Tongue (tissue), 1 donor: ENCODE measurements at regions not wholly inside any gene's neighbourhood (a gene's known extent, or its start where the extent isn't known, plus 50 kb on each side); places are given as distances from the start of the nearest gene placed in this dataset.
A peak's percentile ranks its signal among the peaks of the same experiment; 100 is the strongest.

Source experiments
- DNase-seq: peaks from one replicate; pipeline ENCODE4 v3.0.0-alpha.2; 2015

DNA sequence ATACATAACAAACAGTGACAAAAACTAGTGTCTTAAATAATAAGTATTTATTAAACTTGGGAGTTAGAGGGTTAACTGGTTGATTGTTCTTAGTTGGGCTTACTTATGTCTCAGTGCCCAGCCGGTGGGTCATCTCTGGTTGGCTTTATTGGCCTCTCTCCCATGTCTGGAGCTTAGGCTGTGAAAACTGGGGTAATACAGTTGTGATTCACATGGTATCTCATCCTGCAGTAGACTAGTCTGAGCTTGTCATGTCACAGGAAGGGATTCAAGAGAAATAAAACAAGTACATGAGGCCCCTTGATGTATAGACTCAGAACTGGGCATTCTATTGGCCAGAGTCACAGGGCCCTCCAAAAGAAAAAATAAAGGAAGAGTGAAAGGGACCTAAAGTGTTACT lies 466.4 kb upstream of the SMC2 start:
- no peak for DNase-seq

DNA sequence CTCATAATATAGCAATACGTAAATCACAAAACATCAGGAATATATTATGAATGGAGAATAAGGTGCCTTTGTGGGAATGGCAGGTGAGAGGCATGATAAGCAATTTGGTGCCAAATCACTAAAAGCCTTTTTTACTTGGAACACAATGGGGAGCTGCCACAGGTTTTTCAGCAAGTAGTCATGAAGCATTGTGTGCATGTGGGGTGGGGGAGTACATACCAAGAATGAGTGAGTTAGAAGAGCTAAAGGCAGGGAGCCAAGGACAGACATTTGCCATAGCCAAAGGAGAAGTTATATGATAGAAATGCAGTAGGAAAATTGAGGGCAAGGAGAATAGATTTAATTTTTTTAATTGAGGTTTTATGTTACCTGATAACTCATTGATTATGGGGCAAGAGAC lies 445.0 kb upstream of the SMC2 start:
- DNase-seq = no peak

DNA sequence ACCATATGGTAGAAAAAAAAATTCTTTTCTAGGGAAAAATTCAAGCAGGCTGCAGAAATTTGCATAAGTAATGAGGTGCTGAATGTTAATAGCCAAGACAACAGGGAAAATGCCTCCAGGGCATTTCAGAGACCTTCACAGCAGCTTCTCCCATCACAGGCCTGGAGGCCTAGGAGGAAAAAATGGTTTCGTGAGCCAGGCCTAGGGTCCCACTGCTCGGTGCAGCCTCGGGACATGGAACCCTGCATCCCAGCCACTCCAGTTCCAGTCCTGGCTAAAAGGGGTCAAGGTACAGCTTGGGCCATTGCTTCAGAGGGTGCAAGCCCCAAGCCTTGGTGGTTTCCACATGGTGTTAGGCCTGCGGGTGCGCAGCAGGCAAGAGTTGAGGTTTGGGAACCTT lies 436.0 kb upstream of the SMC2 start:
- DNase-seq = no peak

DNA sequence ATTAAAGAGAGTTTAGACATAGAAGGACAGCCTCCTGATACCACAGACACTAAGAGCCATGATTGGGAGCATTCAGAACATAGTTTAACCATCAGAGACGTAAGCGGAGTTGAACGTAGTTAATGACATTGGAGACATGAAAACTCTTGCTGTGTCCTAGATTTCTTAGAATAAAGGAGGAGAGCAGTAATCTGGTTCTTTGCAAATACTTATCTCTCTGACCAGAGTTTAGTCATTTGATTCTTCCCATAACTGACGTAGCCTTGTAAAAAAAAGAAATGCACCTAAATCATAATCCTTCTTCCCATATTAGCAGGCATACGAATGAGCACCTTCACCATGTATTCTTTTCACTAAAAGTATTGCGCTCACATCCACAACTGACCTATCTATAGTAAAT lies 433.3 kb upstream of the SMC2 start:
- DNase-seq = no peak

DNA sequence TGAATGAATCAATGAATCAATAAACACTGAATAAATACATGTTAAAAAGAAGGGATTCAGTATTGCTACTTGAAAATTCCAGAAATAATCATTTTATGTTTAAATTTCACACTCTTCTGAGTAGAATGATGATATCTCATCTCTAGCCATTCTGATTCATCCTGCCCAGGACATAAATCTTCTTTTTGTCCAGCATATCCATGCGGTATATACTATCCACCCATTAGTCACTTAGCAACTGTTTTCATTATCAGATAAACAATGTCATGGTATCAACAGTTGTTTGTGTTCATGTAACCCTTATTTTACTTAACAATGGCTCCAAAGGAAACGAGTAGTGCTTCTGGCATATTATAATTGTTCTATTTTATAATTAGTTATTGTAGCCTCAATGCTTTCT lies 432.4 kb upstream of the SMC2 start:
- DNase-seq = no peak

DNA sequence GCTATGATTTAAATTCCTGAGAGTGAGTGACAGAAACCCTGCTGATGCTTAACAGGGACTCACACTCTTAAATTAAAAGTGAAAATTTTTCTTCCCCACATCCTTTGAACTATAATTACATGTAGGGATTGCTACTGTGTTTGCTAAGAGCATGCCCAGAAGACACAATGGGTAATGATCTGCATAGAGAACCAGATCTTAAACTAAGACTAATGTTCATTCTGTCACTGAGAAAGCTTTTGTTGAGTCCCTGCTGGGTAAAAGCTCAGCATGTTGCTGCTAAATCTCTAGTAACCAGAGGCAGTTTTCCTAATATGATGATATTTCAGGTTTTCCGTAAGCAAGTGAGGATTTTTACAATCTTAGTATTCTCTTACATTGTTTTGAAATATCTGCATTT lies 424.8 kb upstream of the SMC2 start:
- no peak for DNase-seq

DNA sequence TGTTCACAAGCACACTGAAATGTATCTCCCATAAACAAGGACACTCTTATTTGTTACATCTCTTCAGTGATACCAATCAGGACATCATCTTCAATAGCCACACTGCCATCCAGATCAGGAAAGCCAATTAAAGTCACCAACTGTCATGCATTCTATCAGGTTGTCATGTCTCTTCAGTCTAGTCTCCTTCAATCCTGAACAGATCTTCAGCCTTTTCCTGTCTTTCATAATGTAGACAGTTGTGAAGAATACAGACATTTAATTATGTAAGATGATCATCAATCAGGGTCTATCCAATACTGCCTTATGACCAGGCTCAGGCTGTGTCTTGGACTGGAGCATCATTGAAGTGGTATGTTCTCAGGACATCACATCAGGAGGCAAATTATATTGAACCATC lies 419.8 kb upstream of the SMC2 start:
- DNase-seq = no peak

DNA sequence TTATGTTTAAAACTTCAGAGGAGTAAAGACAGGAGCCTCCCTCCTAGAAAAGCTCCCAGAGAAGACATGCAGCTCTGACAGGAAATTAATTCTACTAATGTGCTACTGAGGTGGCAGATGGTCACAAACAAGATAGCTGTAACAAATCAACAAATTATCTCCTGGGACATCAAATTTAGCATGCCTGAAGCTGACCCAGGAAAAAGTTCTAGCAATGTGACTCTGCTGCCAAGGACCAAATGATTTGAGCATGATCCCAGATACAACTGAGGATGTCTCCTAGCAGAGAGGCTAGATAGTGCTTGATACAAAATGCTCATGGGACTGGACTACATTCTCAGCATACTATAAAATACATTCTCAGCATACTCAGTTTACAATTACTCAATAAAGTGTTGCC lies 413.5 kb upstream of the SMC2 start:
- peak; percentile 15 for DNase-seq

DNA sequence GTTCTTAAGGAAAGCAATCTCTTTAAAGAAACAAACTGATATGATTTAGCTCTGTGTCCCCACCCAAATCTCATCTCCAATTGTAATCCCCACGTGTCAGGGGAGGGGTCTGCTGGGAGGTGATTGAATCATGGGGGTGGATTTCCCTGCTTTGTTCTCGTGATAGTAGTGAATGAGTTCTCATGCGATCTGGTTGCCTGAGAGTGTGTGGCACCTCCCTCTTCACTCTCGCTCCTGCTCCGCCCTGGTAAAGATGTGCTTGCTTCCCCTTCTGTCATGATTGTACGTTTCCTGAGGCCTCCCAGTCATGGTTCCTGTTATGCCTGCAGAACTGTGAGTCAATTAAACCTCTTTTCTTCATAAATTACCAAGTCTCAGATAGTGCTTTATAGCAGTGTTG lies 412.7 kb upstream of the SMC2 start:
- DNase-seq = no peak

DNA sequence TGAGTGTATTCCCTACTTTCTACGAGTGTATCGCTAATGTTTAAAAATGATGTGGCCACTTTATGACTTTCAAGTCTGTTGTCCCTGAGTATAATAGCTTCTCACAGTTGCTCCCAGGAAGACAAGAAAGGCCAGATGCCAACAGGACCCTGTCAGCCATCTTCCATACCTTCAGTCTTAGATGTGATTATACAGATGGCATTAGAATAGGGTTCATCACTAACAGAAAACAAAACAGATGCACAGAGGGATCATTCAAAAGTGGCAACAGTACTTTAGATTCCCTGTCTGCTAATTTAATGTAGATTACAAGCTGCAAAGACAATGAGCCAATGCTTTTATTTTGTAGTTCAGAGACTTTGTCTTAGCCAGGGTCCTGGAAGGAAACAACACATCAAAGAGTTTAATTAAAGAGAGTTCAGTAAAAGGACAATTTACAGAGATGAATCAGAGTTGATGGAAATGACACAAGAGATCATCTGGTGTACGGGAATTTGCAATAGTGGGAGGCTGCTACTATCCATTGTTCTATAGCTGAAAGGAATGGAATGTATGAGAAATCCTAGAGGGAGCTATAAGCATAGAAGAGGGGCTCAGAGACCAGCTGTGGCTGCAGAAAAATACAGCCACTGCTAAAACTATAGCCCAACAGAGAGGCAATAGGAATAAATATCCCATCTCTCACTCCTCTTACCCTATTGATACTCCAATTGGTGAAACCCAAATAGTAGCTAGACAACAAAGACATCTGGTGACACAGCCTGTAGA lies 393.7 kb upstream of the SMC2 start:
- no peak for DNase-seq

DNA sequence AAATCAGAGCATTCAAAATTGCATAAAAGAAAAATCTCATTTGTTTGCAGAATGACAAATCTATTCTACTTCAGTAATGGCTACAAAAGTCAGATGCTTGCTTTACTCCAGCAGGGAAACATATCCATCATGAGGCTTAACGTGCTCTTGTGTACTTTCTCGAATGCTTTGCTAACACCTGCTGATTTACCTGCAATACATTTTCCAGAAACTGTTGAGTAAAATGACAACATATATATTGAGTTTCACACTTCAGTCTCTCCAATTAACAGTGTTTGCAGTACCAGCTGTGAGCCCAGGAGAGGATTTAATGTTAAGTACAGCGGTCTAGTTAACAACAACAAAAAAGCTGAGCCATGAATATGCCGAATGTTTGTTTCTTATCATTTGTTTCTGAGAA lies 391.5 kb upstream of the SMC2 start:
- DNase-seq = no peak

DNA sequence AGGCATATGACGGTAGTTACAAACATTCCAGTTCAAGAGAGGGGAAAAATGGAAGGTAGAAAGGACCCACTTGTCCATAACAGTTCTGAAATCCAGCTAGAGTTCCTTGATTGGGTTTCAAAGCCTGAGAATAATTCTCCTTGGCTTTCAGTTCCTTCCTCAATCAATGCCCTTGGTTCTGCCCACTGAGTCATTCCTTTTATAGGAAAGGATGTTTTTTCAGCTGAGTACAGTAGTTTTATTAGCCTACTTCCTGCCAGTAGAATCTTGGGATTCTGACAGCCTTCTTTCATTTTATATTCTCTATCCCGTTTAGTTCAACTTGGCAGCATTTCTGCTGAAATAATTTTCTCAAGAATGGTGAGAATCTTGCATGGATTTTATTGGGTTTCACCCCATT lies 386.9 kb upstream of the SMC2 start:
- DNase-seq = no peak

DNA sequence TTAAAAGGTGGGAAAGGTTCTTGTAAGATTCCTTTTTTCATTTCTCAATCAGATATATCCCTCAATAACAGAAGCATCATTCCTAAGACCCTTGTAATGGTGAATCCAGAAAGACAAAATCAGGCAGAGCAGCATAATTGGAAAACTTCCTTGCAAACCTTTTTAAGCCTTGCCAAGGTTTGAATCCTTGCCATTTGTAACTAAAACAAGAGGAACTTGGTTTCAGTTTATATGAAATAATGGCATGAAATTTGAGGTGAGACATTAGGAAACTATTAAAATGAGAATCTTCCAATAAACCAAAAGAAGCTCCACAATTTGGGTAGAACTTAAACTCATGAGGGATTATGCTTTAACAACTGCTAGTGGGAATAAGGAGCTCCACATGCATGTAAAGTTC lies 384.7 kb upstream of the SMC2 start:
- peak; percentile 37 for DNase-seq

DNA sequence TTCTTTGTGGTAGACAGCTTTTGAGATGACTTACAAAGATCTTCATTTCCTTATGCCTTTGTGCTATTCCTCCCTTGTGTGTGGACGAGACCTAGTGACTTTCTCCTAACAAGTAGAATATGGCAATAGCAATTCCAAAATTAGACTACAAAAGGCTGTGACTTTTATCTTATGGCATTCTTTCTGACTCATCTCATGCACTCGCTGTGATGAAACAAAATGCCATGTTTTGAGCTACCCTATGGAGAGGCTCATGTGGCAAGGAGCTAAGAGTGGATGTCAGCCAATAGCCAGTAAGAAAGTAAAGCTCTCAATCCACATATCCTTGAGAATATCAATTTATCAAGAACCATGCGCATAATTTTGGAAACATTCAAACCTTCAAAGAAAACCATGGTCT lies 380.5 kb upstream of the SMC2 start:
- no peak for DNase-seq

DNA sequence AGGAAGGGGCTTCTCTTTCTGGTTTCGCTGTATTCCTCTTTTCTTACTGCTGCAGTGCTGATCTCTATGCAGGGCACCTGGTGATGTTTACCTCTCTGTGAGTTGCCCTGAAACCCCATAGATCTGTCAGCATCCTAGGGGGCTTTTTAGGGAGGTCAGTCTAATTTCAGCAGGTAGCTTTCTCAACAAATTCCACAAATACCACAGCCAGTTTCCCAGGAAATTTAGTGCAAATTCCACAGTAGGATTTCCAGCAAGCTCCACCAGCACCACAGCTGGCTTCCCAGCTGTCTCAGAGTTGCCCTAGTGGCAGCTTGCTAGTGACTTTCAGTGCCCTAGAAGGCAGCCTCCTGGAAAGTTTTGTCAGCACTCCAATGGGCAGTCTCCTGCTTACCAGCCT lies 379.1 kb upstream of the SMC2 start:
- DNase-seq = no peak

DNA sequence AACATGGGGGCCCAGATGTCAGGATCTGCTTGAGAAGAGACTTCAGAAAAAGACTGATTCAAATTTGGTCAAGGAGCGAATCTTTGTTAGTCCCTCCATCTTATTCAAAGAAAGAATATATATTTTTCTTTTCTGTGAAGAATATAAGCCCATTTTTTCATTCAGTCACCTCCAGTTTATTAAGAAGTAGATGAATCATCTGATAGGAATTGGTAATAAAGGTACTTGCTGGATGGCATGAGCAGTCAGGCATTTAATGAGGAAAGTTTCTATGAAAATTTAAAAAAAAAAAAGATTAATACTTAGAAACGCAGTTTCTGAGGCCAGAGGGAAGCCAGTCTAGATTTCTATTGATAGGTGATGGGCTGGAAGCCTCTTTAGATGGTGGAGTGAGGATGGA lies 373.1 kb upstream of the SMC2 start:
- no peak for DNase-seq

DNA sequence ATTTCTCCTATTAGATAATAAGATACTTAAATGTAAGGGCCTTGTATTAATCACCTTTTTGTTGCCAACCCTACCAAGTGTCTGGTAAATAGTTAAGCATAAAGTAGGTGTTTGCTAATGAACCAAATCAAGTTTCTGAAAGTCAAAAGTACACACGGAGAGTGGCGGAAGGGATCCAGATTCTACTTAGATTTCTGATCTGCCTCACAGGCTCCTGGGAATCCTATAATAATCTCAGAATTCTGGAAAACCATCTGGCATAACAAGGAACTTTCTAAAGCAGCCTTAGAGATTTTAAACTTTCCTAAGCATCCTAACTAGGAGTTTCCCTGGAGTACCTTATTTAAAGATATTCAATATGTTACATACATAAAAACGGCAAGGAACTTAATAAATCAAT lies 363.2 kb upstream of the SMC2 start:
- no peak for DNase-seq

DNA sequence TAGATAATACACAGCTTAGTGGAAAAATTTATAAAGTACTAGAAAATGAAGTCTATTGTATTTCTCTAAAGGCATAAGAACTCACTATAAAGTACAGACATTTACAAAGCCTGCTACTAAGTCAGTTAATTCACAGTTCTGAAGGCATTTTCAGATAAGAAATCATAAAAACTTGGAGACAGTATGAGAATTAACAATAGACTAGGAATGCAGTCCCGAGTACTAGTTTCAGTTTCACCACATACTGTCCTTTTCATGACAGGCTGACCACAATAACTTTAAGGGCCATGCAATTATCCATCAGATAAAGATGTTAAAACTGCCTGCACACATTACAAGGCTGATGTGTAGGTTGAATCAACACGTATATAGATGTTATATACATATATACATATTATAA lies 362.6 kb upstream of the SMC2 start:
- DNase-seq = no peak

DNA sequence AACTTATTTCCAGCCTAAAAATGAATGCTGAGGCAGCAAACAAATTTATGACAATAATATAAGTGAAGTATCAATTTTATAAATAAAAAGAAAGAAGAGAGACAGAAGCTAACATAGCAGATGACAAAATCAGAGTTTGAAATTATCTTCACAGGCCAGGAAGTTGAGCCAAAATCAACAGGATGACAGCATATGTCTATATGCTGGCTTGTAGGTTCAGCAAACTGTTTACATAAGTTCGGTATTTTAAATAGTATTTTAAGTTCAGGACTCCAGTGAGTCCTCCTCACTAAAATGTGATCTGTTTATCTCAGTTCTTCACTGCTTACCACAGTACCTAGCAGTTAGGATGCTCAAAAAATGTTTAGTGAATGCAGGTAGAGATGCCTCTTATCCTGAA lies 359.6 kb upstream of the SMC2 start:
- DNase-seq = no peak

DNA sequence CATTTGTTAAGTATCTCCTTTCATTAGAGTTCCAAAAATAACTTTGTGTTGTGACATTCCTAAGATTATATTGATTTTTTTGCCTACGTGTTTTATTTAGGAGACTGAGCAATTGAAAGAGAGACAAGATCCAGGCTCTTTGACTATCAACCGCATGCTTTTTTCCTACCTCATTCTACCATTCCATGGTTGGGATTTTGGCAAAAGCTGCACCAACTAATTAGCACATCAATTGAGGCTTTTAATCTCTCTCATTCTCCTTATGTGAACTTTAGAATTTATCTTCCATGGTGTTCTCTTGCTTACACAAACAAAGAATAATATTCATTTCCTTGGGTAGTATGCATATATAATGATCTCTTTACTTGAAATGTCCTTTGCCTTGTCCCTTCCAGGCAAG lies 338.7 kb upstream of the SMC2 start:
- no peak for DNase-seq

DNA sequence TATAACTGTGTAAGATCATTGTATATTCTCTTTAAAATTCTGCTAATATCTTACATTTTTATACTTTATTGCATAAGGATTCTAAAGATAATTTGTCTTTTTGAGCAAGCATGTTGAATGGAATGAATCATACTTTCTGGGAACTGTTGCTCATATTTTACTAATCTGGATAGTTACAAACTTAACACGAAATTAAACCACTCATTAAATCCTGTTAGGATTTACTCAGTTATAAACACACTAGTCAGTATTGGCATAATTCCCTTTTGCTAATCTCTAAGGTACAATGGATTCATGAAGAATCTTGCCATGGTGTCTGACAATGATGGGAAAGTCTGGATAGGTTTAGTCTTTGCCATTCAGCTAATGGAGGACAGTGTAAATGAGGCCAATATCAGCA lies 338.1 kb upstream of the SMC2 start:
- DNase-seq = no peak

DNA sequence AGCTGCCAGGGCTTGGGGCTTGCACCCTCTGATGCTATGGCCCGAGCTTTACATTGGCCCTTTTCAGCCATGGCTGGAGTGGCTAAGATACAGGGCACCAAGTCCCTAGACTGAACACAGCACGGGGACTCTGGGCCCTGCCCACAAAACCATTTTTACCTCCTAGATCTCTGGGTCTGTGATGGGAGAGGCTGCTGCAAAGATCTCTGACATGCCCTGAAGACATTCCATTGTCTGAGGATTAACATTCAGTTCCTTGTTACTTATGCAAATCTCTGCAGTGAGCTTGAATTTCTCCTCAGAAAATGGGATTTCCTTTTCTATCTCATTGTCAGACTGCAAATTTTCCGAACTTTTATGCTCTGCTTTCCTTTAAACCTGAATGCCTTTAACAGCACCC lies 337.0 kb upstream of the SMC2 start:
- no peak for DNase-seq

DNA sequence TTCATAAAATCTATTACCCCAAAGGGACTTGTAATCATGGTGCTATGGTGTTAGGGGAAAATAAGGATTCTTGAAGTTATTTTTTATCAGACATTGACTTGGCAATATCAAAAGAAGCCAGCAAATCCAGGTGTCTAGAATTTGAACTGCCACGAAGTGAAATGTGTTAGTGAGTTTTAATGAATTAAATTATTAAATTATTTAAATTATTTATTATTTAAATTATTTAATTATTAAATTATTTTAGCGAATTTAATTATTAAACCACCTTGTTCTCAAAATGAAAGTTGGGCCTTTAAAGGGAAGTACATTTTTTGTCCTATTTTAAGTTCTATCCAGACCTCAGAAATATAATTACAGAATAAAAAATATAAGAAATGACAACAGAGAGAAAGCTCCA lies 332.6 kb upstream of the SMC2 start:
- DNase-seq = no peak

DNA sequence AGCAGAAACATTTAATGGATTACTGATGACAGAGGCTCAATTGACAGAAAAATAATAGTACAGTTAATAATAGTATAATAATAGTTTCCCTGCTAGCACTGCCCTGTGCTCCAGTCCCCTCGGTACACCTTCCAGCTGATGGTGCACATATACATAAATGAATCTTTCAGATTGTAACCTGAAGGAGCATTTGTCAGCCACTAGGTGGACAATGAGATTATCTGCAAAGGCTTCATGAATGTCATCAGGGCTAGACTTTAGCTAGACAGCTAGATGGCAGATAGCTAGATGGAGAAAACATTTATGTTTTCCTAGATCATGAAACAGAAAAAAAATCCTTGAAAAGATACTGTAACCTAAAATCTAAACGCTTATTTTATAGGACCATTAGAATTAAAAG lies 304.4 kb upstream of the SMC2 start:
- DNase-seq = peak; percentile 3

DNA sequence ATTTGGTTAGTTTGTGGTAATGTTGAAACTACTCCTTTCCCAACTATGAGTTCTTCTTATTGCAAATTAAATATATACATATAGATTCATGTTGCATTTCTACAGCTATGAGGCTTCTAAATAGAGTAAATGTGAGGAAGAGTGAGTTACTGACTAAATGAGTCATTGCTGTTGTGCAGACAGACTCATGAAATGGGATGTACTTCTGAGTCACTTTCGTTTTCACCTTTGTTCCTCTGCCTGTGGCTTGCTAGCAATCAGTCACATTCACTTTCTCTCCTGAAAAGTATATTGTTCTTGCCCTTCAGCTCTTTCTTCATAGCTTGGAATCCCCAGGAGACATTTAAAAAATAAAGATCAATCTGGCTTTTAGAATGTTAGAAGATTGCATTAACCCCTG lies 295.5 kb upstream of the SMC2 start:
- DNase-seq = no peak
